GM23248 (cell line): ENCODE measurements at regions not wholly inside any gene's neighbourhood (a gene's known extent, or its start where the extent isn't known, plus 50 kb on each side); places are given as distances from the start of the nearest gene placed in this dataset.

ENCODE experiments used
- EZH2 ChIP-seq: fragments of 200-600 bp; sonication (generic); IDR thresholded peaks from 2 replicates; pipeline ENCODE4 v1.6.1; 2018; ENCODE audit warnings: antibody characterized with exemption, mild to moderate bottlenecking; ENCODE audit not compliant: insufficient read depth, poor library complexity, severe bottlenecking
- EZH2phosphoT487 ChIP-seq: fragments of 200-600 bp; sonication (generic); IDR thresholded peaks from 2 replicates; pipeline ENCODE4 v1.6.1; 2018; ENCODE audit warnings: antibody characterized with exemption, moderate library complexity, mild to moderate bottlenecking, low read depth; ENCODE audit not compliant: insufficient read depth

DNA sequence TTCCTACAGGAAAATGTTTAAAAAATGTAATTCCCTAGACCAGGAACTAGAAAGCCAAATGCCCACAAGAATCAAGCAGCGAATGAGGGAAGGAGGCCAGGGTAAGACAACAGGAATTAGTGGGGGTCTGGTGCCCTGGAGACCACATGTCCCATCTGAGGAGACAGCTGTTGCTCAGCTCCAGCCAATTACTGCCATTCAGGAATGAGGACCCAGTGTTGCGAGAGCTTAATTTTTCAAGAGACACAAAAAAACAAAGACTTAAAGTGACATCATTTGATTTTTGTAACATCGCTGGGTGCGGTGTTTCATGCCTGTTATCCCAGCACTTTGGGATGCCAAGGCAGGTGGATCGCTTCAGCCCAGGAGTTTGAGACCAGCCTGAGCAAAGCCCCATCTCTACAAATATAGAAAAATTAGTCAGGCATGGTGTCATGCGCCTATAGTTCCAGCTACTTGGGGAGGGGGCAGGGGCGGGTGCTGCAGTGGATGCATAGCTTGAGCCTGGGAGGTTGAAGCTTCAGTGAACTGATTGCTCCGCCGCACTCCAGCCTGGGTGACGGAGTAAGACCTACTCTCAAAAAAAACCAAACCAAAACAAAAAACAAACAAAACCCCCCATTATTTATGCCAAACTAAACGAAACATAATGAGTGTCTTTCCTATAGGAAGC is 52.8 kb upstream of the LRIG1 start:
- TF ChIP-seq EZH2, result no peak
- TF ChIP-seq EZH2phosphoT487, result no peak
